ENCODE measurements at regions not wholly inside any gene's neighbourhood (a gene's known extent, or its start where the extent isn't known, plus 50 kb on each side); places are given as distances from the start of the nearest gene placed in this dataset.

- WGBS, 2 donors: 94 to 97% methylated on average over 1 of the region's 1 CpG
- no peak for TF ChIP-seq CTCF (IDR thresholded peaks at IDR 0.05)
- no peak for TF ChIP-seq EP300 (IDR thresholded peaks at IDR 0.05)
- no peak for TF ChIP-seq POLR2A (IDR thresholded peaks at IDR 0.05)
These were observed 507.8 kb upstream of the CA10 start for GRCh38 chr17:52666264-52666663.

GRCh38 chr17:52660692-52661091 is 502.2 kb upstream of the CA10 start:
- no peak overlapping the region for H3K27ac ChIP-seq
- TF ChIP-seq POLR2A (IDR thresholded peaks at IDR 0.05) (no peak), CTCF (IDR thresholded peaks at IDR 0.05) (no peak), EP300 (IDR thresholded peaks at IDR 0.05) (no peak)
- DNase-seq (ENCODE audit: low spot score in 2 of 2): no peak
- no peaks in the 10 kb centered on the region for H3K4me1 ChIP-seq
- no peak overlapping the region for H3K4me3 ChIP-seq
- no peaks in the 10 kb centered on the region for H3K9me3 ChIP-seq
- 52 to 70% methylated on average over 2 of the region's 2 CpGs for WGBS, 2 donors
- no peaks in the 10 kb centered on the region for H3K36me3 ChIP-seq
- no peaks in the 10 kb centered on the region for H3K27me3 ChIP-seq

More at GRCh38 chr17:52666264-52666663, 507.8 kb upstream of the CA10 start:
- H3K9me3 ChIP-seq: no peaks in the 10 kb centered on the region
- DNase-seq (ENCODE audit: low spot score in 2 of 2): no peak
- no peaks in the 10 kb centered on the region for H3K36me3 ChIP-seq
- no peaks in the 10 kb centered on the region for H3K27me3 ChIP-seq
- no peak overlapping the region for H3K27ac ChIP-seq
- no peaks in the 10 kb centered on the region for H3K4me1 ChIP-seq
- H3K4me3 ChIP-seq: no peak overlapping the region

- WGBS, 2 donors: 53 to 60% methylated on average over 1 of the region's 1 CpG
- H3K27me3 ChIP-seq: no peaks in the 10 kb centered on the region
- no peak overlapping the region for H3K4me3 ChIP-seq
- TF ChIP-seq CTCF (IDR thresholded peaks at IDR 0.05) (no peak), EP300 (IDR thresholded peaks at IDR 0.05) (no peak), POLR2A (IDR thresholded peaks at IDR 0.05) (no peak)
- H3K4me1 ChIP-seq: no peaks in the 10 kb centered on the region
- no peaks in the 10 kb centered on the region for H3K9me3 ChIP-seq
- H3K27ac ChIP-seq: no peak overlapping the region
- no peaks in the 10 kb centered on the region for H3K36me3 ChIP-seq
- DNase-seq (ENCODE audit: low spot score in 2 of 2): no peak
These were observed 494.5 kb upstream of the CA10 start for GRCh38 chr17:52653014-52653413.

- TF ChIP-seq CTCF (IDR thresholded peaks at IDR 0.05) (no peak), EP300 (IDR thresholded peaks at IDR 0.05) (no peak), POLR2A (IDR thresholded peaks at IDR 0.05) (no peak)
- WGBS, 2 donors: 41 to 44% methylated on average over 3 of the region's 3 CpGs
- Histone ChIP-seq H3K27me3 (no peaks in the 10 kb centered on the region), H3K9me3 (no peaks in the 10 kb centered on the region), H3K4me3 (no peak overlapping the region), H3K36me3 (no peaks in the 10 kb centered on the region), H3K27ac (no peak overlapping the region), H3K4me1 (no peaks in the 10 kb centered on the region)
- DNase-seq (ENCODE audit: low spot score in 2 of 2): no peak
These were observed 490.5 kb upstream of the CA10 start for GRCh38 chr17:52648995-52649394.

GRCh38 chr17:52647411-52647810 is 488.9 kb upstream of the CA10 start:
- no peak overlapping the region for H3K4me3 ChIP-seq
- no peak overlapping the region for H3K27ac ChIP-seq
- DNase-seq (ENCODE audit: low spot score in 2 of 2): no peak
- H3K36me3 ChIP-seq: no peaks in the 10 kb centered on the region
- H3K27me3 ChIP-seq: no peaks in the 10 kb centered on the region
- no peaks in the 10 kb centered on the region for H3K4me1 ChIP-seq
- TF ChIP-seq EP300 (IDR thresholded peaks at IDR 0.05) (no peak), CTCF (IDR thresholded peaks at IDR 0.05) (no peak), POLR2A (IDR thresholded peaks at IDR 0.05) (no peak)
- 33 to 37% methylated on average over 1 of the region's 1 CpG for WGBS, 2 donors
- no peaks in the 10 kb centered on the region for H3K9me3 ChIP-seq

Measured in tibial nerve (tissue), 4 donors.